Mucosa of descending colon (tissue), 3 donors: ENCODE measurements at regions not wholly inside any gene's neighbourhood (a gene's known extent, or its start where the extent isn't known, plus 50 kb on each side); places are given as distances from the start of the nearest gene placed in this dataset.
A peak's percentile ranks its signal among the peaks of the same experiment; 100 is the strongest.

Experiments
- ATAC-seq: fragments of 200-7000 bp; cut with Tn5 transposase; one replicate; pipeline ENCODE4 v1.9.1; 2020; ENCODE audit warnings: mild to moderate bottlenecking, moderate library complexity
- DNase-seq, 3 donors: peaks; one replicate each; pipeline ENCODE4 v3.0.0-alpha.2; 2020
- H3K36me3 ChIP-seq: fragments of 200-600 bp; one replicate; pipeline ENCODE4 v1.8.0; 2021; ENCODE audit warnings: low read depth, mild to moderate bottlenecking
- H3K4me1 ChIP-seq: fragments of 200-600 bp; one replicate; pipeline ENCODE4 v1.8.0; 2021; ENCODE audit warnings: low read depth, mild to moderate bottlenecking
- H3K4me3 ChIP-seq: fragments of 200-600 bp; one replicate; pipeline ENCODE4 v1.8.0; 2021; ENCODE audit warnings: mild to moderate bottlenecking
- H3K9me3 ChIP-seq: fragments of 200-600 bp; one replicate; pipeline ENCODE4 v1.8.0; 2021; ENCODE audit warnings: mild to moderate bottlenecking
- intact Hi-C, 2 donors: fragments of 100-400 bp; cut with DNase I in 1 of 2; cut with micrococcal nuclease in 1 of 2; formaldehyde crosslinking; loops; one replicate each; pipeline versions ENCODE4 v1.11.0 to v1.11.1; 2022; cut with DNase I, micrococcal nuclease
- TF ChIP-seq, protein P1 (sequence below): fragments of 200-600 bp; IDR thresholded peaks from one replicate; pipeline ENCODE4 v1.8.0; 2022; ENCODE audit warnings: antibody characterized with exemption, mild to moderate bottlenecking
- donor health status: DM: no; HTN: no; CAD: no; lungs with moderate emphysema.
- donor health status: DM: no; HTN: no; CAD: no.
- donor health status: DM: no; HTN: yes; CAD: no.

DNA sequence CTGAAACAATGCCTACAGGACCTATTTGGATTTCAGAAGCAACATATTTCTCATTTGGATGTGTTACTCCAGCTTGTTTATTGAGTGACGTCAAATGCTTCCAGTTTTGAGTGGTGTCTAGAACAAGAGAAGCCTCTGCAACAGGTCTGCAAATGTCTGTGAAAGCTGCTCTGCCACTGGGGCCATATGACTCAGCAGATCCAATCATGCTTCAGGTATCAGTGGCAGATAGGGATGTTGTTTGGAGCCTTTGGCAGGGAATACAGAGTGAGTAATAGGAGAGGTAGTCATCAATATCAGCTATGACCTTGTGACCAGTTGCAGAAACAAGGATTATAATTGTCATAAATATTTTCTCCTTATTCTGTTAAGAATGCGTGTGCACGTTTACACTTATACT lies 141.1 kb upstream of the ZXDA start:
- H3K36me3 ChIP-seq, result no peaks in the 10 kb centered on the region
- intact Hi-C loops, result no loop called here
- H3K4me3 ChIP-seq, result no peak overlapping the region
- peaks cover 5% of the 10 kb centered on the region for H3K9me3 ChIP-seq
- H3K4me1 ChIP-seq, result no peaks in the 10 kb centered on the region
- ATAC-seq (no peak), DNase-seq (no peak)
- TF ChIP-seq, protein P1, sequence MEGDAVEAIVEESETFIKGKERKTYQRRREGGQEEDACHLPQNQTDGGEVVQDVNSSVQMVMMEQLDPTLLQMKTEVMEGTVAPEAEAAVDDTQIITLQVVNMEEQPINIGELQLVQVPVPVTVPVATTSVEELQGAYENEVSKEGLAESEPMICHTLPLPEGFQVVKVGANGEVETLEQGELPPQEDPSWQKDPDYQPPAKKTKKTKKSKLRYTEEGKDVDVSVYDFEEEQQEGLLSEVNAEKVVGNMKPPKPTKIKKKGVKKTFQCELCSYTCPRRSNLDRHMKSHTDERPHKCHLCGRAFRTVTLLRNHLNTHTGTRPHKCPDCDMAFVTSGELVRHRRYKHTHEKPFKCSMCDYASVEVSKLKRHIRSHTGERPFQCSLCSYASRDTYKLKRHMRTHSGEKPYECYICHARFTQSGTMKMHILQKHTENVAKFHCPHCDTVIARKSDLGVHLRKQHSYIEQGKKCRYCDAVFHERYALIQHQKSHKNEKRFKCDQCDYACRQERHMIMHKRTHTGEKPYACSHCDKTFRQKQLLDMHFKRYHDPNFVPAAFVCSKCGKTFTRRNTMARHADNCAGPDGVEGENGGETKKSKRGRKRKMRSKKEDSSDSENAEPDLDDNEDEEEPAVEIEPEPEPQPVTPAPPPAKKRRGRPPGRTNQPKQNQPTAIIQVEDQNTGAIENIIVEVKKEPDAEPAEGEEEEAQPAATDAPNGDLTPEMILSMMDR, result no peak

DNA sequence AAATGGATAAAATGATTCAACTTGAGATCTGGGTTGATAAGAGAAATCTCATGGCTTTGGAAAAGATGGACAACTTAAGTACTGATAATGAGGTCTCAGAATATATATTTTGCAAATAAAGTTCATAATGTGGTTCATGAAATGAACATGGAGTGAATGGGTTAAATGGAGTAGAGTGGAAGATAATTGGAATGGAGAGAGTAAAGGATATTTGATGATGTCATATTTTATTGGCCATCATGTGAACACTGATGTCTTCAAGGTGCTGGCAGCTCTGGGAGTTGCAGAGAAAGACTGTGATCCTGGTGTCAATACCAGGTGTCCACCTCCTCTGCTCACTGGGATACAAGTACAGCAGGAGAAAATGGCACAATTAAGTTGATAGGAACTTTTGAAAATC lies 133.9 kb upstream of the ZXDA start:
- H3K9me3 ChIP-seq, result peaks cover 5% of the 10 kb centered on the region
- ATAC-seq, result no peak
- no peaks in the 10 kb centered on the region for H3K4me1 ChIP-seq
- no peak overlapping the region for H3K4me3 ChIP-seq
- DNase-seq, result no peak
- intact Hi-C loops, result no loop called here
- TF ChIP-seq, protein P1, result no peak
- no peaks in the 10 kb centered on the region for H3K36me3 ChIP-seq

DNA sequence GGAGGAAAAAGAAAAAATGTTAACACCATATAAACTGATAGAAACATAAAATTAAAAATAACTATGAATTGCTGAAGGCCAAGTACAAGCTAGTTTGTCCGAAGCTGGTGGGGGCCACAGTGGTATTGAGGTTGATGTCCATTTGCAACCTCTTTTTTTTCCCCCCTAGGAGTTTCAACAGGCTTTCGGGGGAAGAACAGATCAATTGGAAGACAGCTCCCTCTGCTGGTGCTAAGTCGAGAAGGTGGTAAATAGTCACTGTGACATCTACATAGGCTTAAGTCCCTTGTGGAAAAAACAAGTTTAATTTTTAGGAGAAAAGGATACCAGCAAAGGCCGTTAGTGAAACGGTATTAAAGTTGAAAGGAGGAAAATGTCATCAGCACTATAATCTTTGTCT lies 115.7 kb upstream of the ZXDA start:
- Histone ChIP-seq H3K4me1 (no peaks in the 10 kb centered on the region), H3K4me3 (no peak overlapping the region), H3K9me3 (no peaks in the 10 kb centered on the region), H3K36me3 (no peaks in the 10 kb centered on the region)
- DNase-seq, result peak in 1 of 3 donors; percentile 44
- TF ChIP-seq, protein P1, result no peak
- ATAC-seq, result no peak
- intact Hi-C loops, result loop anchor here in 1 of 2 donors (10.0 kb wide), 1 partner anchor 201 kb away; no protein-coding TSS in a partner anchor

DNA sequence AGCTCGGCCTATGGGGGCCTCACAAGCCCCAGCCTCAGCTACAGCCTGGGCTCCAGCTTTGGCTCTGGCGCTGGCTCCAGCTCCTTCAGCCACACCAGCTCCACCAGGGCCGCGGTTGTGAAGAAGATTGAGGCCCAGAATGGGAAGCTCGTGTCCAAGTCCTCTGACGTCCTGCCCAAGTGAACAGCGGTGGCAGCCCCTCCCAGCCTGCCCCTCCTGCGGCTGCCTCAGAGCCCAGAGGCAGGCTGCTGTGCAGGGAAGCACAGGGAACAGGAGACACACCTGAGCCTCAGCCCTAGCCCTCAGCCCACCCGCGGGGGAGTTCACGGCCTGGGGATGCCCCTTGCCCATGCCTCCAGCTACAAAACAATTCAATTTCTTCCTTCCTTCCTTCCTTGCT lies 75.7 kb upstream of the ZXDA start:
- Histone ChIP-seq H3K4me1 (no peaks in the 10 kb centered on the region), H3K36me3 (no peaks in the 10 kb centered on the region), H3K9me3 (peaks cover 3% of the 10 kb centered on the region), H3K4me3 (no peak overlapping the region)
- ATAC-seq (no peak), DNase-seq (no peak)
- intact Hi-C loops, result no loop called here
- TF ChIP-seq, protein P1, result no peak

DNA sequence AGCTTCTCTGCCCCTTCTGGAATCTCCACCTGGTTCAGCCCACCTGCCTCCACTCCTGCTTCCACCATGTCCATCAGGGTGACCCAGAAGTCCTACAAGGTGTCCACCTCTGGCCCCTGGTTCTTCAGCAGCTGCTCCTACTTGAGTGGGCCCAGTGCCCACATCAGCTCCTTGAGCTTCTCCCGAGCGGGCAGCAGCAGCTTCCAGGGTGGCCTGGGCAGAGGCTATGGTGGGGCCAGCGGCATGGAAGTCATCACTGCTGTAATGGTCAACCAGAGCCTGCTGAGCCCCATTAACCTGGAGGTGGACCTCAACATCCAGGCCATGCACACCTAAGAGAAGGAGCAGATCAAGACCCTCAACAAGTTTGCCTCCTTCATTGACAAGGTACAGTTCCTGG lies 74.4 kb upstream of the ZXDA start:
- Histone ChIP-seq H3K9me3 (peaks cover 3% of the 10 kb centered on the region), H3K4me3 (no peak overlapping the region), H3K4me1 (no peaks in the 10 kb centered on the region), H3K36me3 (no peaks in the 10 kb centered on the region)
- intact Hi-C loops, result no loop called here
- no peak for DNase-seq
- TF ChIP-seq, protein P1, result no peak
- no peak for ATAC-seq

DNA sequence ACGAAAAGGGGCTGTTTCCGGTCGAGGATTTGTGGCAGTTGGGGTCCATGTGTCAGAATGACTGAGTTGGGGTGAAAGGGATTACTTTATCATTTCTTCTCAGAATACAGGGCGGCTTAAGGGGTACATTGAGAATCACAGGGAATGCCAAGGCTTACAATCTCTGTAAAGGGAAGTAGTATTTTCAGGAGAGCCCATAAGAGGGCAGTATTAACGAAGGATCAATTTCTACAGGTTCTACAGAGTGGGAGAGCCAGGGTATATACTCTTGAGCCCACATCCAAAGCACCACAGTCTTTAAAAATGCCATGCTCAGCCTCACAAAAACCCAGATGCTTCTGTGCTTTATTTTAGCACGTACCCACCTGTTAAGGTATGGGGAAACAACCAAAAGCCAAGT lies 67.7 kb upstream of the ZXDA start:
- no peak overlapping the region for H3K4me3 ChIP-seq
- H3K36me3 ChIP-seq, result no peaks in the 10 kb centered on the region
- intact Hi-C loops, result no loop called here
- TF ChIP-seq, protein P1, result no peak
- DNase-seq (no peak), ATAC-seq (no peak)
- no peaks in the 10 kb centered on the region for H3K9me3 ChIP-seq
- H3K4me1 ChIP-seq, result no peaks in the 10 kb centered on the region
